HG03558 (cell line): ENCODE measurements at regions not wholly inside any gene's neighbourhood (a gene's known extent, or its start where the extent isn't known, plus 50 kb on each side); places are given as distances from the start of the nearest gene placed in this dataset.

Experiments used
- ATAC-seq: cut with Tn5 transposase; IDR thresholded peaks from one replicate; pipeline ENCODE4 v1.9.1; 2021; ENCODE audit warnings: moderate number of reproducible peaks; ENCODE audit not compliant: unreplicated experiment; ENCODE audit errors: extremely low read depth

DNA sequence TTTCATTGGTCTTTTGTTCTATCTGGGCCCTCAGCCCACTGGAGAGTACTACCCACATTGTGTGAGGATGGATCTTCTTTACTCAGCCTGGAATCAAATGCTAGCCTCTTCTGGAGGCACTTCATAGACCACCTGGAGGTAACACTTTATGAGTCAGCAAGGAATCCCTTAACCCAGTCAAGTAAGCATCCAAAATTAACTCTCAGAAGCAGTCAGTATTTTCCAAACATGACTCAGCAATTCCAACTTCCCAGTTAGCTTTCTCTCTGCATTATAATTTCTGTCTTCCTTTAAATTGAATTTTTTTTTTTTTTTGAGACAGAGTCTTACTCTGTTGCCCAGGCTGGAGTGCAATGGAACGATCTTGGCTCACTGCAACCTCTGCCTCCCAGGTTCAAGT lies 142.7 kb downstream of the ACKR3 start:
- no peak for ATAC-seq

DNA sequence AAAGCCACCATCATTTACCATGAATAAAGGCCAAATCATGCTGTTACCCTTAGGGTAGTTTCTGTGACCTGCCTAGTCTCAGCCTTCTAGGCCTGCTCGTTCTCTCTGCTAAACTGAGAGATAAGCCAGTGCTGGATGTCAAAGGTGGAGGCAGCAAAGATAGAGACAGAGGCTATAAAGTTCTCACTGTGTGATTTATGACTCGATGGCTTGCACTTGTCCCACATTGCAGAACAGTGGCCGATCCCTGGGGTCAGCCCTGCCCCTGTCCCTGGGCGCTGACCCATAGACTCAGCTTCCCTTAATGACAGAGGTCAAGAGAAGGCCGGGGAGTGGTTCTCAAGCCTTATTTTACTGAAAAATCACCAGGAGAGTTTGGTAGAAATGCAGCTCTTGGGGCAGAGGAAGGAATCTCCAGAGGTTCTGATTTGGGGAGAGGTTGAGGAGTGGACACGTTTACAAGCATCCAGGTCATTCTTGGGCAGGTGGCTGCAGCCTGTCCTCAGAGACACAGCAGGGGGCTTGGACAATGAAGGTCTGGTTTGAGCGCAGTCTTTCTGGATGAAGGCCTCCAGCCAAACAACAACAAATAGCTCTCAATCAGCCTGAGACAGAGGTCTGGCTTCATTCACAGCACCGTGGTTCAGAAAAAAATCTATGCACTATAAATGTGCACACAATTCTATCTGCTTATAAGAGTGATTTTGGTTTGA lies 143.5 kb downstream of the ACKR3 start:
- ATAC-seq = no peak

- ATAC-seq = no peak
These were observed 144.5 kb downstream of the ACKR3 start for GRCh38 chr2:236714080-236714479.

GRCh38 chr2:236715077-236715476 lies 145.5 kb downstream of the ACKR3 start:
- no peak for ATAC-seq

DNA sequence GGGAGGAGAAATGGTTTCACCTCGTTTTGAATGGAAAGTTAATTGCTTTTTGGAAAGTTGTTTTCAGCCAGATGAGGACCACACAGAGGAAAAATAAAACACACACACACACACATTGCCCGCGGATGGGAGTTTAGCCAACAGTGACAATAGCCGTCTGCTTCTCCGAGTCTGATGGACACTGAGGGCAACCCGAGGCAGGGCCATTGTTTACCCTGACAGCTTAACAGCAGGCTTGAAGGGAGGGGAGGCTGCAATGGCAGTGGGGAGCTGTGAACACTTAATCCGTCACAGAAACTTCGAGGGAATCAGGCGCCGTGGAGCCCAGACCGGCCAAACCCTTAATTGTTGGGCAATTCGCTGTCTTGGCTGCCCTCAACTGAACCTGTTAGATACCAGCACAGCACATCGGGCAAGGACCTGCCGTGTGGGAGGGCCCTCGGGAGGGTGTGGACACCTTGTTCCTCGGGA lies 145.9 kb downstream of the ACKR3 start:
- ATAC-seq = no peak

DNA sequence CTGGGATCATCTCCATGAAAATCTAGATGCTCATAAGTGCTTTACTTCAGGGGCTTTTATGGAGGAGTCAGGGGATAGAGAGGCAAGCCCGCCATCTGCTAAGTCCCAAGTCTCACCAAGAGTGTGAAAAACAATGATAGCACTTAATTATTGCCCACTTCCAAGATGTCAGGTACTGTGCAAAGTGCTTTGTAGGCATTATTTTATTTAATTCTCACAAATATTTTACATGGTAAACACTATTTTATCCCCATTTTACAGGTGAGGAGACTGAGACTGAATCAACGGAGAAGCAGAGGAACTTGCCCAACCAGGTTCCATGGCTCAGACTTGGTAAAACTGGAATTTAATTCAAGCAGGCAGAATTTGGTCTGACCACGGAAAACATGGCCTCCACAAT lies 147.5 kb downstream of the ACKR3 start:
- ATAC-seq = no peak

- ATAC-seq = no peak
These were observed 148.1 kb downstream of the ACKR3 start for GRCh38 chr2:236717729-236718128.

DNA sequence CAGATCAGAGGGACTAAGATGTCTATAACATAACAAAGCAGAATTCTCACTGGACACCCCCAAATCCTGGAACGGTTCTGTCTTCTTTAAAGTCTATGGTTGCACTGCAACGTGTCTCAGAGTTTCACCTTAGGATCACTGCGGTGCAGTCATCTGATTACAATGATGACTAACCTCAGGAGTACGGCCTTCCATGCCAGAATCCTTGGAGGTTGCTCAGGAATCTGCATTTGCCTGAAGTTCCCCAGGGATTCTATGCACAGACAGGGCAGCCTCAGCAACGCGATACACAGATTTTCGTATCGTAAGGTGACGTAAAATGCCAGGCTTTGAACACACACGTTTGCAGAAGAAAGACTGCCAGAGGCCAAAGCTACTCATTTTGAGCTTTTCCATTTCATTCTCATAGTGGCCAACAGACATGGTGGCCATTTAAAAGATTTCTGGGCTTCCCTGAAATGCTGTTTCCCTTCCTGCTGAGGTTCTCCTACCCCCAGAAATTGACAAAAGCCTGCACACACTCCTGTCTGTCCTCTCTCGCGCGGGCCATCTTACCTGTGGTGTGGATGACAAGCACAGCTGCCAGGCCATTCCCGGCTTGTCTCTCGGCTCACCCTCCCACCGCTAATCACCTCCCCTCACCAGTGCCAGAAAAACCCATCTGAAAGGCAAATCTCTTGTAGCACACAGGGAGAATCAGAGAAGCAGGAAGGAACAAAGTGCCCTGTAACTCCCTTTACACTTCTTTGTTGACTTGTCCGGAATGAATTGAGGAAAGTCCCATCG lies 148.8 kb downstream of the ACKR3 start:
- no peak for ATAC-seq

- no peak for ATAC-seq
These were observed 149.6 kb downstream of the ACKR3 start for GRCh38 chr2:236719192-236719635.

- ATAC-seq = no peak
These were observed 151.4 kb downstream of the ACKR3 start for GRCh38 chr2:236720974-236721540.

GRCh38 chr2:236724200-236724599 lies 154.6 kb downstream of the ACKR3 start:
- no peak for ATAC-seq

- ATAC-seq = no peak
These were observed 157.3 kb downstream of the ACKR3 start for GRCh38 chr2:236726701-236727450.

DNA sequence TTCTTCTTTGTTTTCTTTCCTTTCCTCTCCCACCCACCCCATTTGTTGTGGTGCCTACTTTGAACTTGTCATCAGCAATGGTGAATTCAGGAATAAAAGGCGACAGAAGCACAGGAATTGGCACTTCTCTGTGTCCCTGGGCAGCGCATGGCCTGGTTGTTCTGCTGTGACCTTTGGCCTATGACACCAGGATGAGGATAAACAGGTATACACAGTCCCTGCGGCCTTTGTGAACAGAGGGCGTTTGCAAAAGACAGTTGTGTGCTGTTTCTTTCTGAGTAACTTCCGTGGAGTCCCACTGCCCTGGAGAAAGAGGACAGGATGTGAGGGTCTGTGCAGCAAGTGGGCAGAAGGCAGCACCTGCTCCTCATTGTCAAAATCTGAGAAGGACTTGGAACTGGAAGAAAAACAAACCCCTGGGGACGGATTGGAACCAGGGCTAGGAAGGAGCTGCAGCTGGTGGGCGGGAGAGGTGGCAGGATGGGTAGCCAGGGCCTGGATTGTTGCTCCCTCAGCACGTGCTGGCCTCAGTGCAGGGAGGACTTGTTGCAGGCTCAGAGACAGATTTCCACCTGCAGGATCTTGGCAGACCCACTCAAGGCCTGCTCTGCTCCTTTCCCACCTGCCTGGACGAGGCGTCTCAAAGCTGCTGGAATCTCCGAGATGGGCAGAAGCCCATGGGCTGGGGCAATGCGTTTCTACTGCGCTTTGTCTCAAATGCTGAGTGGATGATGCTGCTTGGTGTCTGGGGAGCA lies 159.5 kb downstream of the ACKR3 start:
- ATAC-seq = no peak

DNA sequence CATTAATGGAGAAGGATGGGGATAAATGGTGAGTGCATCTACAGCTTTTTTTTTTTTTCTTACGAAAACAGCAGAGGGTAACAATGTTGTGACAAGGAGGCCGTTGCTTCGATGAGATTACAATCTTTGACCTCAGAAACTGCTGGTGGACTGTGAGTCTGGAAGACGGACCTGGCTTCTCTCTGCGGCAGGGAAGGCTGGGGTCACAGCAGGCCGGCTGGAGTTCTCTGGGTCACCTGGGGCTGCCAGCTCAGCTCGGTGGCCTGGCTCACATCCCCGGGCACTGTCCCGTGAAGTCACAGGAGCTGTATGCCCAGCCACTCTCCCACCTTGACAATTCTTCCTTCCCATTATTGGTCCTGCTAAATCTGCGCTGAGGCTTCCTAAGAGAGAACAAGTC lies 160.8 kb downstream of the ACKR3 start:
- ATAC-seq = no peak

- no peak for ATAC-seq
These were observed 162.3 kb downstream of the ACKR3 start for GRCh38 chr2:236731767-236732580.

- no peak for ATAC-seq
These were observed 163.5 kb downstream of the ACKR3 start for GRCh38 chr2:236733156-236733555.

GRCh38 chr2:236735825-236736238 lies 166.2 kb downstream of the ACKR3 start:
- ATAC-seq = no peak

- ATAC-seq = no peak
These were observed 168.4 kb downstream of the ACKR3 start for GRCh38 chr2:236738030-236738429.

- ATAC-seq = no peak
These were observed 169.3 kb downstream of the ACKR3 start for GRCh38 chr2:236738896-236739295.
